D721Med (cell line): ENCODE measurements at regions not wholly inside any gene's neighbourhood (a gene's known extent, or its start where the extent isn't known, plus 50 kb on each side); places are given as distances from the start of the nearest gene placed in this dataset.
A peak's percentile ranks its signal among the peaks of the same experiment; 100 is the strongest.

ENCODE experiments used
- DNase-seq: peaks from one replicate; pipeline ENCODE4 v3.0.0; 2011; ENCODE audit warnings: low spot score; ENCODE audit not compliant: insufficient read length
- FAIRE-seq: peaks from 2 replicates; lab custom pipeline; 2011; peaks lifted over from hg19 to GRCh38; lab: Jason Lieb, UNC
- TF ChIP-seq, protein P1 (sequence below): IDR thresholded peaks from 2 replicates; pipeline ENCODE4 v1.5.1; 2012; ENCODE audit warnings: mild to moderate bottlenecking, control low read depth; ENCODE audit not compliant: insufficient read depth; ENCODE audit errors: missing control alignments

DNA sequence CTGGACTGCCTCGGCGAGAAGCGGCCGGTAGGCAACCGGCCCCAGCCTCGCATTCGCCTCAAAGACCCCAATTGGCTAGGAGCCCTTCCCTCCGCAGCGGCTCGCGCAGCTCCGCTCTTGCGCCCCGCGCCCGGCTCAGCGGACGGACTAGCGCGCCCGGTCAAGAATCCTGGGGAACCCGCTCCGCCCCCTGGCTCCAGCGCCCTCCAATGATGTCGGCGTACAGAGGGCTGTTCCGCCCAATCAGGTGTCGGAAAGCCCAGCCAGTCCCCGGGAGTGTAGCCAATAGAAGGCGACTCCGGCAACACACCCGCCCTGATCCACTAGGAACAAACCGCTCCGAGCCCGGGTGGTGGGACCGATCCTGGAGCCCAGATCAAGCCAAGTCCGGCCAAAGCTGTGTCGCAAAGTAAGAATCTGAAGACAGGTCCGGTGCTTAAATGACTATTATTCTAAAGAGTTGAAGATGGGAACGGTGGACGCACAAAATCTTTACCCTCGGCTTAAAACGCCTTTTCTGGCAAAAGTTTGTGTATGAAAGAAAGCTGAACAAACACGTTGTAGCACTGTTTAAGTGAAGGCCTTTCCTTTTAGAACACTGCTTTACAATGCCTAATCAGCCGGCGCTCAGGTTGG lies 132.2 kb downstream of the OGFRL1 start:
- TF ChIP-seq, protein P1, sequence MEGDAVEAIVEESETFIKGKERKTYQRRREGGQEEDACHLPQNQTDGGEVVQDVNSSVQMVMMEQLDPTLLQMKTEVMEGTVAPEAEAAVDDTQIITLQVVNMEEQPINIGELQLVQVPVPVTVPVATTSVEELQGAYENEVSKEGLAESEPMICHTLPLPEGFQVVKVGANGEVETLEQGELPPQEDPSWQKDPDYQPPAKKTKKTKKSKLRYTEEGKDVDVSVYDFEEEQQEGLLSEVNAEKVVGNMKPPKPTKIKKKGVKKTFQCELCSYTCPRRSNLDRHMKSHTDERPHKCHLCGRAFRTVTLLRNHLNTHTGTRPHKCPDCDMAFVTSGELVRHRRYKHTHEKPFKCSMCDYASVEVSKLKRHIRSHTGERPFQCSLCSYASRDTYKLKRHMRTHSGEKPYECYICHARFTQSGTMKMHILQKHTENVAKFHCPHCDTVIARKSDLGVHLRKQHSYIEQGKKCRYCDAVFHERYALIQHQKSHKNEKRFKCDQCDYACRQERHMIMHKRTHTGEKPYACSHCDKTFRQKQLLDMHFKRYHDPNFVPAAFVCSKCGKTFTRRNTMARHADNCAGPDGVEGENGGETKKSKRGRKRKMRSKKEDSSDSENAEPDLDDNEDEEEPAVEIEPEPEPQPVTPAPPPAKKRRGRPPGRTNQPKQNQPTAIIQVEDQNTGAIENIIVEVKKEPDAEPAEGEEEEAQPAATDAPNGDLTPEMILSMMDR = no peak
- FAIRE-seq (no peak), DNase-seq (no peak)

DNA sequence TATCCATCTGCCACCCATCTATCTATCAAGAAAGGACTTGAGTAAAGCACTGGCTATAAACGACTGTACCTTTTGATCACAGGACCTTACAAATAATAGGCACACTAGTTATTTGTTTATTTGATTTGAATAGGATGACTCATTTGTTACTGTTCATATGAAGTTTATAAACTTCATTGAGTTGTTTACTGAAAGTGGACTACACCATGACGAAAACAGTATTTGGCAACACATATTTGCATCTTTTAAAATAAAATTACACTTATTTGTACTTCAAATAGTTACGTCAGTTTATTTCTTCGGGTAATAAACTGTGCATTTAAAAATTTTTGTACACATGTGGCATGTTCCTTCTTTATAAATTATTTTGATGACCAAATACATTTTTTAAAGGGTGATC lies 133.0 kb downstream of the OGFRL1 start:
- TF ChIP-seq, protein P1 = no peak
- no peak for FAIRE-seq
- no peak for DNase-seq

DNA sequence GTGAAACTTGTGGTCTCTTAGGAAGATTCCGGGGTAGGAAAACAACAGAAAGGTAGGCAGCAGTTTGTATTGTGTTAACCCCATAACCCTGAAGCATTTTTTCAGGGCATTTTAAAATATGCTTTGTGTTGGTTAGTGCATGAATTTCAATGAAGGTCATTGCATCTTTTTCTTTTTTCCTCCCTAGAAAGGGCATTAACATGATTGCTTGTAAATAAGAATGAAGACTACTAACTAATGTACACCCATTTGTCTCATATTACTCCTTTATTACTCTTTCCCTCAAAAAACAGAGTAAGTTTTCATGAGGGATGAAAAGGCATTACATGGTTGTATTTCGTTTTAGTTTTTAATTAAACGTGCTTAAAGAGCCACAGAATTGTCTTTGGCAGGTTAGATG lies 141.4 kb downstream of the OGFRL1 start:
- TF ChIP-seq, protein P1 = no peak
- DNase-seq (no peak), FAIRE-seq (no peak)

DNA sequence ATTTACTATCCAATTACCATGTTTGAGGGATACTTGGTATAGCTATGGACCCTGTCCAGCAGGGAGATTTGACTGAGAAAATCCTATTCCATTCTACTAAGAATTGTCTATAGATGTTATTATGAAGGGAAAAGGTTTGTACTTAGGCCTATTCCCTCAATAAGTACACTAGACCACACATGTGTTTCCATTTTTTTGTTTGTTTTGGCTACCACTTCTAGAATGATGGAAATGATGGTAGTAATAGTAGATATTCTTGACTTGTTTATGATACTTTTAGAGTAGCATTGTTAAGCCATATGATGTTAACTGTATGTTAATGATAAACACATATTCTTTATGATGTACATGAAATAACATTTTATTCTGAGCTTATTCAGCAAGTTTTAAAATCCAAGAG lies 144.8 kb downstream of the OGFRL1 start:
- DNase-seq (no peak), FAIRE-seq (no peak)
- TF ChIP-seq, protein P1 = no peak

- DNase-seq = no peak
- no peak for FAIRE-seq
- TF ChIP-seq, protein P1 = peak; percentile 2
Measured at GRCh38 chr6:71444222-71444621, 155.6 kb downstream of the OGFRL1 start.

DNA sequence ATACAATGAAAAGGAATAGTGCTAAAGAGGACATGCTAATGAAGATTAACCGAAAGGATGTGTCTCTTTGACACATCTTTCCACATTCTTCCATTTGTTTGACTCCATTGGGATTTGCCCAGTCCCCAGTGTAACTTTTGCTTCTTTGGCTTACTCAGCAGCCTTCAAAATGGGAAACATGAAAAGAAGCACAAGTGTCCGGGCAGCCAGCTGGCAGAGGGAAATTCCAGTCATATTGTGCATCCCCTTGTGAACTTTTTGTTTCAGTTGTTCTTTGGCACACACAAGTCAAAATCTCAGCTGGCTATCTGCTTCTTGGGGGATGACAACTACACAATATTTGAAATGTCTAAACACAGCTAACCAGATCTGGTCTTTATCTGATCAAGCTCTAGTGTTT lies 157.4 kb downstream of the OGFRL1 start:
- DNase-seq = no peak
- no peak for FAIRE-seq

GRCh38 chr6:71446470-71446869 lies 157.9 kb downstream of the OGFRL1 start:
- DNase-seq (no peak), FAIRE-seq (no peak)
- TF ChIP-seq, protein P1 = no peak

More for the DNA sequence above, 157.4 kb downstream of the OGFRL1 start:
- TF ChIP-seq, protein P1 = no peak
